ENCODE measurements at regions not wholly inside any gene's neighbourhood (a gene's known extent, or its start where the extent isn't known, plus 50 kb on each side); places are given as distances from the start of the nearest gene placed in this dataset.

DNA sequence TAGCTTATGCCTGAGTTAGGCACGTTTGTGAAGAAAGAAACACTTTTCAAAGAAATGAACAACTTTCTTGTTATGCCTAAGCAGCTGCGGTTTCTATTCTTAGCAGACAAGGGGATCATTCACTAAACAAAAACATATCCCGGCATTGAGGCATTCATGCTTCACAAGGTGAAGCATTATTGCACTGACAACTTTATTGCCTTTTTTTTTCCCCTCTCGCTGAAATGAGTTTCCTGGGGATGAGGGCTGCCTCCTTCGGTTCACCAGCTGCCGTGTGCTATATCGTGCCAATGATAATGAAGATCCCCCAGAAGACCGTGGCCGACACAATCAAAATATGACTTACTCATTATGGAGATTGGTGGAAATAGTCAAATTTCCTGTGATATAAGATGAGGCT, 288.2 kb upstream of the ST6GAL2 start:
- TF ChIP-seq, protein P1, sequence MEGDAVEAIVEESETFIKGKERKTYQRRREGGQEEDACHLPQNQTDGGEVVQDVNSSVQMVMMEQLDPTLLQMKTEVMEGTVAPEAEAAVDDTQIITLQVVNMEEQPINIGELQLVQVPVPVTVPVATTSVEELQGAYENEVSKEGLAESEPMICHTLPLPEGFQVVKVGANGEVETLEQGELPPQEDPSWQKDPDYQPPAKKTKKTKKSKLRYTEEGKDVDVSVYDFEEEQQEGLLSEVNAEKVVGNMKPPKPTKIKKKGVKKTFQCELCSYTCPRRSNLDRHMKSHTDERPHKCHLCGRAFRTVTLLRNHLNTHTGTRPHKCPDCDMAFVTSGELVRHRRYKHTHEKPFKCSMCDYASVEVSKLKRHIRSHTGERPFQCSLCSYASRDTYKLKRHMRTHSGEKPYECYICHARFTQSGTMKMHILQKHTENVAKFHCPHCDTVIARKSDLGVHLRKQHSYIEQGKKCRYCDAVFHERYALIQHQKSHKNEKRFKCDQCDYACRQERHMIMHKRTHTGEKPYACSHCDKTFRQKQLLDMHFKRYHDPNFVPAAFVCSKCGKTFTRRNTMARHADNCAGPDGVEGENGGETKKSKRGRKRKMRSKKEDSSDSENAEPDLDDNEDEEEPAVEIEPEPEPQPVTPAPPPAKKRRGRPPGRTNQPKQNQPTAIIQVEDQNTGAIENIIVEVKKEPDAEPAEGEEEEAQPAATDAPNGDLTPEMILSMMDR (IDR thresholded peaks at IDR 0.05; ENCODE audit: insufficient read depth, low read depth, low read length, missing control alignments) = no peak
- no peak for DNase-seq (ENCODE audit: low read depth)
- no peak overlapping the region for H3K4me3 ChIP-seq (ENCODE audit: low read length)

DNA sequence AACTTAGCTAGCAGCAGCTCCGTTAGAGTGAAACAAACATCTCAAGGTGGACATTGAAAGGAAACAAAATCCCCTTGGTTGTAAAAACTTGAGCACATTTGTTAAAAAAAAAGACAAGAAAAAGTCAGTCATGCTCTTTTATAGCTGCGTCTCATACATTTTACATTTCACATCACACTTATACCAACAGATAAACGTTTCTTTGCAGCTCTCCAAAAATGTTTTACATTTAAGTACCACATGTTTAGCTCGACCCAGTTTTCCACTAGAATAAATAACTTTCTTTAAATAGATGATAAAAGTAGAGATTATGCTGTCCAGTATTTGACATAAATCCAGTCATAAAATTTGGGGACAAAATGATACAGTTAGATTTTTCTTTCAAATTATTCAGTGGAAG, 297.0 kb upstream of the ST6GAL2 start:
- H3K4me3 ChIP-seq (ENCODE audit: low read length) = no peak overlapping the region
- DNase-seq (ENCODE audit: low read depth) = no peak
- TF ChIP-seq, protein P1 (IDR thresholded peaks at IDR 0.05; ENCODE audit: insufficient read depth, low read depth, low read length, missing control alignments) = no peak

DNA sequence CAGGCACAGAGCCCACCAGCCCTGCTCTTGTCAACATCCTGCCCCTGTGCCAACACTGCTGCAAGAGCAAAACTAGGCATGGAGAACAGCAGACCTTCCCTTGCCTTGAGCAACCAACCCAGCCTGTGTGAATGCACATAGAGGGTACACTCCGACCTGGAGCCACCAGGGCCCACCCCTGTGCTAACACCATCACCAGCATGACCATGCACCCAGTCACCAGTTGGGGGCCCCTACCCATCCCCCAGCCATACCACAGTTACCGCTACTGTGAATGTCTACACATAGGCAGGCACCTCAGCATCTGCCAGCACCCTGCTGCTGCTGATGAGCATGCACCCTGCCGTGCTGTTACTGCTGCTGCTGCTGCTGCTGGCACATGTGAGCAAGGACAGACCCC, 301.9 kb upstream of the ST6GAL2 start:
- TF ChIP-seq, protein P1 (IDR thresholded peaks at IDR 0.05; ENCODE audit: insufficient read depth, low read depth, low read length, missing control alignments) = no peak
- no peak overlapping the region for H3K4me3 ChIP-seq (ENCODE audit: low read length)
- DNase-seq (ENCODE audit: low read depth) = no peak

DNA sequence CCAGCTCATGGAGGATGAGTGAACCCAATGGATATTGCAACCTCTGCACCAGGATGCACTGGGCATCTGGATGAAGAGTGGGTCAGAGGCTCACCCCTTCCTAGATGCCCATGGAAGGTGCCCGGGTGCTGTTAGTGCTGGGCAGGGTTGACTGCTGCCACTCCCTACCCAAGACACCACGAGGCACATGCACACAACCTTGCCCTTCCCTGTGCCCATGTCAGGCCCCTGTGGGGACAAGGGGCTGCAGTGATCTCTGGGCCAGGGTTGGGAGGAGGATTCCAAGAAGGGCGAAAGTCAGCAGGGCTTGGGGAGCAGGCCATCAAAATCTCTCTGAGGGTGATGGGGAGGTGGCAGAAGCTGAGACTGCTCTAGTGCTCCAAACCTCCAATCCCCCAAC, 309.7 kb upstream of the ST6GAL2 start:
- TF ChIP-seq, protein P1 (IDR thresholded peaks at IDR 0.05; ENCODE audit: insufficient read depth, low read depth, low read length, missing control alignments) = no peak
- no peak overlapping the region for H3K4me3 ChIP-seq (ENCODE audit: low read length)
- DNase-seq (ENCODE audit: low read depth) = no peak

DNA sequence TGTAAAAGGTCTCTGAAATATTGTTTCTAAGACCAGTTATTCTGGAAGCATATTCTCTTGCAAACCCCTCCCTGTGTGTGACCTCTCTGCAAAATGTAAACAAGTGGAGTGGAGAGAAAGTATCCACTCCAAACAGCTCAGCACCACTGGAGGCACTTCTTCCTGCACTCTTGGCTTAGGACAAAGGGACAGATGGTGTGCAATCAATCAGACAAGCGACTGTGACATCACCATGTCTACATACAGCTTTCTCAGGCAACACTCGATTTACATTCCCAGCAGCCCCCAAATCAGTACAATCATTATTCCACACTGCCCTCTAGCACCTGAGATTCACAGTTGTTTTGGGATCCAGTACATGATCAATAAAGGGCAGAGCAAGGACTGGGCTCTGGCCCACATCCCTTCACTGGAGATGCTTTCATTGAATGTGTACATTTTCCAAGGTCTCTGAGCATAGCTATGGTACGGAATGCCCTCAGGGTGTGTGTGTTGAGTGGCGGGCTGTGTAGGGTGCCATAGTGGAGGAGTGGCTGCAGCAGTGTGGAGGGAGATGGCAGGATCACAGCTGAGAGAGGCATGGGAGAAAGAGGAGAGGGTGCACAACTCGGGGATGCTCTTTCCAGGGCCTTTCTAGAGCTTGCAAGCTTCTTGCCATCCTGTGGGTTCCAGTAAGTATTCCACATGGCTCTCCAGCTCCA, 311.8 kb upstream of the ST6GAL2 start:
- no peak overlapping the region for H3K4me3 ChIP-seq (ENCODE audit: low read length)
- TF ChIP-seq, protein P1 (IDR thresholded peaks at IDR 0.05; ENCODE audit: insufficient read depth, low read depth, low read length, missing control alignments) = no peak
- no peak for DNase-seq (ENCODE audit: low read depth)

DNA sequence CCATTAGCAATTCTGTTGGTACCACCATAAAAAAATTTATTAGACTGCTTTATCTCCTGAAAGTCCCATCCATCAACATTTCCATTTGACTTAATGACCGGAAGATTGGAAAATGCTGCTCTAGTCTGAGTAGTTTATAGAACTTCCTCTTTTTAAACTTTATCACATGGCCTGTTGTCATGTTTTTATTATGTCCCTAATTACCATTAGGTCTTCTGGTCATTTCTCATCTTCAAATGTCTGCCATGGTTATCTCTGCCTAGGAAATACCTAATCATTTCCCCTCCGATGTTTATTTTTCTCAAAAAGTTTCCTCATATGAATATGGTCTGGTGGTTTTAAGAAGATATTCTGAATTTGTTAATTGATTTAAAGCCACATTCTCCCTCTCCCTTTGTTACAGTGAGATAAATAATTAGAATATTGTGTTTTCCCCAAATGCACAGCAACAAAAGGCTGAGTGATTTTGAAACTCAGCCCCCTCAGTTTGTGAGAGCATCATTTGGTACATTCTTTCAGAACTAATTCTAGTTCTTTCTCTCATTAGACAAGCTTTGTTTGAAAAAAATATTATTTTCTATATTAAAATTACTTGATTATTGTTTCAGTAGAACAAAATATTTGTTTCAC, 317.1 kb upstream of the ST6GAL2 start:
- no peak for DNase-seq (ENCODE audit: low read depth)
- TF ChIP-seq, protein P1 (IDR thresholded peaks at IDR 0.05; ENCODE audit: insufficient read depth, low read depth, low read length, missing control alignments) = no peak
- H3K4me3 ChIP-seq (ENCODE audit: low read length) = no peak overlapping the region

Measured in epithelial cell of esophagus (primary cell).